HG03280 (cell line): ENCODE measurements at regions not wholly inside any gene's neighbourhood (a gene's known extent, or its start where the extent isn't known, plus 50 kb on each side); places are given as distances from the start of the nearest gene placed in this dataset.

ENCODE experiments used
- ATAC-seq: cut with Tn5 transposase; IDR thresholded peaks from one replicate; pipeline ENCODE4 v1.9.1; 2021; ENCODE audit warnings: mild to moderate bottlenecking, moderate library complexity; ENCODE audit not compliant: unreplicated experiment

DNA sequence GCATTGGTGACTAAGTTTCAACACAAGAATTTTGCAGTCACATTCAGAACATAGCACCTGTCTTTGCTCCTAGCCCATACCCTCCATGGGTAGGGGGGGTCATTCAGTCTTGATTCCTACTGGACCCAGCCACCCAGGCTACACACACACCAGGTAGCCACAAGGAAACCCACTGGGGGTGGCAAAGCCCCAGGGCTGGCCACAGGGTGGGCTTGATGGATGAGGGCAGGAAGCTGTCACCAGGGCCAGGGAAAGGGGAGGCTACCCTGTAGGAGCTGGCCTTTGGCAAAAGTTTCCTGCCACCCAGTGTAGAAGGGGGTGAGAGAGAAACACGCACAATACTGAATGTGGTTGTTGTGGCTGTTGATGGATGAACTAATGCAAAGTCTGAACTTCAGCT is 74.5 kb upstream of the NKX1-1 start:
- no peak for ATAC-seq

DNA sequence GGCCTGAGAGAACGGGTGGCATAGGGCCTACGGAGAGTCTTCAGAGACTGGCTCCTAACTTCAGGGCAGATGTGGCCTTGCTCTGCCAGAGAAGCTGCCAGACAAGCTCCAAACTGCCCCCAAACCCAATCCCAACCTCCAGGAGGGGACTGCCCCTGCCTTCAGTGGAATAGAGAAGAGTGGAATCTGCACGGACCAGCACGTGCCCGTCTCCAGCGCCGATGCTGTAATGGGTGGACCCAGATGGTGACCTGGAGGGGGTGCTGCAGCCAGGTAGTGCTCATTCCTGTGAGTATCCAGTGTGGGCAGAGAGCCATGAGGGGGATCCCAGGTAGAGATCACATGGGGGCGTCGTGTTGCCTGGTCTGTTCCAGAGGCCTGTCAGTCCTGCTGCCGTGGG is 73.2 kb upstream of the NKX1-1 start:
- ATAC-seq, result no peak

DNA sequence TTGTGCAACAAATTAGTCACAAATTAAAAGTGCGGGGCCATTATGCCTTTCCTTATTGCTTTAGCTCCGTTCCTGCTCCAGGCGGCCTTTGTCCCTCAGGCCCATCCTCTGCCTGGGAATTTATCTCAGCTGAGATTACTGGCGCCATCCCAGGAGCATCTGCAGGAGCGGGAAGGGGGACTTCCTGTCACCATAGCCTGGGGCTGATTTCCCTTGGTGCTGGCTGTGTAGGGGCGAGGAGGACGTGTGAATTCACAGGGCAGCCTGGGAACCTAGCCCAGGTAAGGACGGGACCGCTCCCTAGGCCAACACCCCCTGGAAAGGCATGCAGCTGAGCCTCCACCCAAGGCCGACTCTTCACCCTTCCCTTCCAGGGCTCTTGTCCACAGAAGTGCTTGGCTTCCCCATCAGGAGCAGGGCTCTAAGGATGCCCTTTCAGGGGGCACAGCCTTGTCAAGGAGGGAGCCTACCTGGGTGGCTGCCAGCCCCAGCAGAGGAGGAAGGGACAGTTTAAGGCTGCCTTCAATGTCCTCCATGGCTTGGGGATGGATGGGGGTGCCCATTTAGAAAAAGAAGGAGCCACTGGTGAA is 72.6 kb upstream of the NKX1-1 start:
- no peak for ATAC-seq

DNA sequence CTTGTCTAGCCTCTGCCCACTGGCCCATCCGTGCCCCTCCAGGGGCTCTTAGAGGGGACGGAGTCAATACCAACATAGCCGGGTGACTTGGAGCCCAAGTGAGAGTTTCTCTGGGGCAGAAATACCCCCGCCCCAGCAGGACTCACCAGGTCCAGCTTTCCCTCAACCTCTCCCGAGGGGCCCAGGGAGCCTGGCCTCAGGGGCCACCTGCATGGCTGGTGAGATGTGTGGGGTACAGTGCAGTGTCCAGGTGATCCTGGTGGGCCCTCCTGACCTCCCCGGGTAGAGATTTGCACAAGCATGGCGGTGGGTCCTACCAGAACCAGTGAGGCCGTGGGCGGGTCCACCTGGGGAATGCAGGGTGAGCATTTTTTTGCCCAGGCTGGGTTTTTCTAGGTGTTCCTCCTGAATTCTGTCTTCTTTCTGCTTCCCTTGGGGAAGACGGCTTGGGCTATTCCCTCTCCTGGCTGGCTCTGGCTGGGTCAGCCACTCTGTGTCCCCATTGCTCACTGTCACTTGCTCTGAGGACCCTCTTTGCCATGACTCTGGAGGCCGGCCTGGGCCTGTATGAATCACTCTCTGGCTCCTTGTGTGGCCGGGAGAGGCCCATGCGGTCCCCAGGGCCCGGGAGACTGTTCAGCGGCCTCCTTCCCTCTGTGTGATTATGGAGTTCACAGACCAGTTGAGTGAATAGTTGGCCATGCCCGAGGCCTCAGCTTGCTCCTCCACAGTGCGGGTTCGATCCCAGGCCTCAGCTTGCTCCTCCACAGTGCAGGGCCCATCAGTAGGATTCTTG is 71.0 kb upstream of the NKX1-1 start:
- no peak for ATAC-seq

DNA sequence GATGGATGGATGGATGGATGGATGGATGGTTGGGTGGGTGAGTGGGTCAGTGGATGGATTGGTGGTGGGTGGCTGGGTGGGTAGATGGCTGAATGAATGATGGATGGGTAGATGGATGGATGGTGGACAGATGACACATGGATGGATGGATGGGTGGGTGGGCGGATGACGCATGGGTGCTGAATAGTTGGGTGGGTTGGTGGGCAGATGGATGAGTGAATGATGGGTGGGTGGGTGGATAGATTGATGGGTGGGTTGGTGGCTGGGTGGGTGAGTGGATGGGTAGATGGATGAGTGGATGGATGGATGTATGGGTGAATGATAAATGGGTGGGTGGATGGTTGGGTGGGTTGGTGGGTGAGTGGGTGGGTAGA is 69.9 kb upstream of the NKX1-1 start:
- no peak for ATAC-seq

DNA sequence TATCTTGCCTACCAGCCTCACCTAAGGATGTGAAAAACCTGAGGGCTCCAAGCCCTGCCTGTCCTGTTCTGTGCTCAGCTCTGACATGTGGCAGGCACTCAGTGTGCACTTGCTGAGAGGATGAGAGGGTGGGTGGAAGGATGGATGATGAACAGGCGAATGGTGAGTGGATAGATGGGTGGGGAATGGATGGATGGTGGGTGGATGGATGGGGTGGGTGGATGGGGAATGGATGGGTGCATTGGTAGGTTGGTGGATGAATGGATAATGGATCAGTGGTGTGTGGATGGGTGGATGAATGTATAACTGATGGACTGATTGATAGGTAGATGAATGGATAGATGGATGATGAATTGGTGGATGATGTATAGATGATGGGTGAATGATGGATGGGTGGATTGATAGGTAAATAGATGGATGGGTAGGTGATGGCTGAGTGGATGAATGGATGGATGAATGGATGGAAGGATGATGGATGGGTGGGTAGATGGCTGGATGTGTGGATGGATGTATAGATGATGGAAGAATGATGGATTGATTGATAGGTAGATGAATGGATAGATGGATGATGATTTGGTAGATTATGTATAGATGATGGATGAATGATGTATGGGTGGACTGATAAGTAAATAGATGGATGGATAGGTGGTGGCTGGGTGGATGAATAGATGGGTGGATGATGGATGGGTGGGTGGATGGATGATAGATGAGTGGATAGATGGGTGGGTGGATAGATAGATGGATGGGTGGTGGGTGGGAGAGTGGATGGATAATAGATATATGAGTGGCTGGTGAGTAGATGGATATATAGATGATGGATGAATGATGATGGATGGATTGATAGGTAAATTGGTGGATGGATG is 69.3 kb upstream of the NKX1-1 start:
- ATAC-seq, result no peak

DNA sequence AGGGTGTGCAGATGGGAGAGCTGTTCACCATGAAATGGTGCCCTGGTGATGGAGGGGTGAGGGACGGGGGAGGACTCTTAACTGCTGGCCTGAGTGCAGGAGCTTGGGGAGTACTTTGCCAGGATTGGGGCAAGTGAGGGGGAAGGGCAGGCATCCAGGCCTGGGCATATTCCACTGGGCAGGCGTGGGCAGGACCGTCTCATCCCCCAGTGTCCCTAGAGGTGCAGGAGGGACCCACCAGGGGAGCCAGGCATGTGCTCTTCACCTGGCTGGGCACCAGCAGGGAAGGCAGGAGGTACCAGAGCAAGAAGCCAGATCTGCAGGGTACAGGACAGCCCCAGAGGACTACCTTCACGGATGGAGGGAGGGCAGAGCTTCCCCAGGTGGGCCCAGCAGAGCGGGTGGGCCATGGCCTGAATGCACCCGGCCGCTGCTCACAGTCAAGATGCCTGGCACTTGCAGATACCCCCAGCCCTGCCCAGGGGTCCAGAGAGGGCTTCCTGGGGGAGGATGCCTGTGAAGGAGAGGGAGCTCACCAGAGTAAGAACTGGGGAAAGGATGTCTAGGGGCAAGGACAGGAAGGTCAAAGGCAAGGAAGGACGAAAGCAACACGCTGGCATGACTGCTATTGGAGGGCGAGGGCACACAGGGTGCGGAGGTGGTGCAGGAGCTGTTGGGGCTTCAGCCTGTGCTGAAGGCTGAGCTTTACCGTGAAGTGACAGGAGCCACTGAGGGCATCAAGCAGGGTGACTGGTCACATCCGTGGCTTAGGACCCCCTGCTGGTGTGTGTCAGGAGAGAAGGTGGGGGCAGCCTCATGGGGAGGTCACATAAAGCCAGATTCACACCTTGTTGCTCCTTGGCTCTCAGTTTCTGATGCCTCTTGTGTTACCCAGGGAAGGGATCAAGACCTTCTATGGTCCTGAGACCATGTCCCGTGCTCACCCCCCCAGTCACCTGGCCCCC is 68.2 kb upstream of the NKX1-1 start:
- ATAC-seq, result no peak

DNA sequence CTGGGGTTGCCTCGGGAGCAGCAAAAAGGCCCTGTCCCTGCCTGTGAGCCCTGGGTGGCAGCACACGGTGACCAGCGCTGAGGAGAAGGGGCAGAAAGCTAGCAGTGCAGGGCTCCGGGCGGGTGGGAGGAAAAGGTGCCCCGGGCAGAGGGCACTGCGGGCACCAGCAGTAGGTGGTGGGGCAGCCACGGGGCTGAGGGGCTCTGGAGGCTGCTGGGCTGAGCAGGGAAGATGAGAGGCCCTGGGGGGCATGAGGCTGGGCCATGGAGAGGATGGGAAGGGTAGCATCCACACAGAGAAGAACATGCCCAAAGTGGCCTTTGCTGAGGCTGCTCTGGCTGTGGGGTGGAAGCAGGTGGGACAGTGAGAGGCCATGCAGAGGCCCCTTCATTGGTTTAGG is 67.5 kb upstream of the NKX1-1 start:
- ATAC-seq, result no peak

DNA sequence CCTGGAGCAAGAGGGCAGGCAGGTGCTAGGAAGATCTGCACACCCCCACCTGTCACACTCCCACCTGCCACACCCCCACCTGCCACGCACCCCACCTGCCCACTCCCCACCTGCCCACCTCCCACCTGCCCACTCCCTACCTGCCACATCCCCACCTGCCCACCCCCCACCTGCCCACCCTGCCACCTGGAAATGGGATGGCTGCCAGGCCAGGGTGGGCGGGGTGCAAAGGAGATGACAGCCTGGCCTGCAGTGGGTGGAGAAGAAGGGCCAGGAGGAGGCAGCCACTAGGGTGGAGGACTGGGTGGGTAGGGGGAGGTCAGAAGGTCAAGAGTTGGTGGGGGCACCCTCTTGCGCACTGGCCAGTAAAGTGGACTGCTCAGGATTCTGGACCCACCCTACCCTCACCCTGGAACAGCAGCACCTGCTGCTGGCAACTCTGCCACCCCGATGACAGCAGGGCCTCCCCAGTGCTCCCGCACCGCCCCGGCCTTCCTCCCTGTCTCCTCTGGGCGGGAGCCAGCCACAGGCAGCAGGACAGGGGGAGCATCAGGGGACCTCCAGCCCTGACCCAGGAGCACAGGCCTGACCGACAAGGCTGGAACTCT is 66.8 kb upstream of the NKX1-1 start:
- ATAC-seq, result no peak

DNA sequence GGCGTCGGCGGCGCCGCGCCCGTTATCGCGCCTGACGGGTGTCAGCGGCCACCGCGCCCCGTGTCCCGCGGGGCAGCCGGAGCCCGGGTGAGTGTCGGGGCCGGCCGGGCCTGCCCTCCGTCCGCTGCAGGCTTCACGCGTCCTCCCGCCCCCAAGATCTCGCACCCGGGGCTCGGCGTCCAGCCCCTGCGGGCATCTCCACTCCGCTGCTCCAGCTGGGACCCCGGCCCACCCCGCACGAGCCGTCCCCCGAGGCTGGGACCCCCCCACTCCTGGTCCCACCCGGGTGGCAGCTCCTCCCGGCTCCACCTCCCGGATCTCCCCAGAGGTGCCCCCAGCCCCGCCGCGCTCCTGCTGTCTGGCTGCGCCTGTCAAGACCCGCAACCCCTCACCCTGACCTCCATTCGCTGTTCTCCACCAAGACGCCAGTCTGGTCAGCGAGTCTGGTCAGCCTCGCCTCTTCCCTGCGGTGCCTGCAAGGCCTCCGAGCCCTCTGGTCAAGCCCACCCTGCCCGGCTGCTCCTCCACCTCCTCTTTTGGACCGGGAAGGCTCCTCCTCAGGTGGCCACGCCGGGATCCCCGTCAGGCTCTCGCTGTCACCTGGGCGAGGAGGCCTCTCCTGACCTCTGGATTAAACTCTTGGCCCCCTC is 66.0 kb upstream of the NKX1-1 start:
- ATAC-seq, result no peak

DNA sequence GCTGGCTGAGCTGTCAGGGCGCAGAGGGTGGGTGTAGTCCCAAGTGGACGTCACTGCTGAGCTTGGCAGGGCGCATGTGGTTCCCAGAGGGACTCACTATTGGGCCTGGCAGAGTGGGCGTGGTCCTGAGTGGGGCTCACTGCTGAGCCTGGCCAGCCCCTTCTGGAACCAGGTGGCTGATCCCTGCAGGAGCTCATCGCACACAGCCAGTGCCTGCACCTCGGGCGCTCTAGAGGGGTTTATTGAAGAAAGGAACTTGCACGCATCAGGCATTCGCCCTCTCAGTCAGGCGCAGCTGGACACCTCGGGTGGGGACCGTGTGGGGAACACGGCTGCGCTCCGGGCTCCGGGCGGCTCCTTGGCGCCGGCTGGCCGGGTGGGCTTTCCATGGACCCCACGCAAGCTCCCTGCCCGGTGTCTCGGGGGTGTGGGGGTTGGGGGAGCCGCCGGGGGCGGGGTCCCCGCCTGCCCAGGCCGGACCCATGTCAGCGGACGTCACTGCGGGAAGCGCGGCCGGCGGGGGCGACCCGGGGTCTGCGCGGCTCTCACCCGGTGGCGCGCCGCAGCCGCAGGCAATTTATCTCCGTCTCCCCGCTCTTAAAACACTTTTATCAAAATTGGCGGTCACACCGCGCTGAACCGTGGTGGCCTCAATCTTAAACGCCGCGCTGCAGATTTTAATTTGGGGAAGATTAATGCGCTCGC is 65.4 kb upstream of the NKX1-1 start:
- no peak for ATAC-seq

DNA sequence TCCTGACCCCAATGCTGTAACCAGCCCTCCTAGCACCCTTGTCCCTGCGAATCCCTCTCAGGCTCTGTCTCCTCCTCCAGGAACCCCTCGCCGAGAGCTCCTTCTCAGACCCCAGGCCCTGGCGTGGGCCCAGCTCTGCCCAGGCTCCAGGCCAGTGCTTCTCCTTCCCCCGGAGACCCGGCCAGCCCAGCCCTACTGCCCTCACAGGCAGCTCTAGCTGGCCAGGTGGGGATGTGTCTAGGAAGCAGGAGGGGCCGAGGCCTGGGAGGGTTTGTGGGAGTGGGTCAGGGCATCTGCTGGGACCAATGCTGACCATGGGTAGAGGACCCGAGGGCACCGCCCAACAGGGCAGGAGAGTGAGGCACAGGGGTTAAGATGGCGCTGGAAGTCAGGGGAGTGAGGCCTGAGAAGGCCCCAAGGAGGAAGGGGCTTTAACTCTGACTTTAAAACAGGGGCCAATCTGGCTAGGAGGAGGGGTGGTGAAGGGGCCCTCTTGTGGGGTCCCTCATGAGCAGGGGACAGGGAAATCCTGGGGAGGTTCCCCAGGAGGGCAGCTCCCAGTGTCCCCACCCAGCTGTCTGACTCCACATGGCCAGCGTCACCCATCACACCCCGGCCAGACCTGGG is 64.7 kb upstream of the NKX1-1 start:
- ATAC-seq, result no peak

DNA sequence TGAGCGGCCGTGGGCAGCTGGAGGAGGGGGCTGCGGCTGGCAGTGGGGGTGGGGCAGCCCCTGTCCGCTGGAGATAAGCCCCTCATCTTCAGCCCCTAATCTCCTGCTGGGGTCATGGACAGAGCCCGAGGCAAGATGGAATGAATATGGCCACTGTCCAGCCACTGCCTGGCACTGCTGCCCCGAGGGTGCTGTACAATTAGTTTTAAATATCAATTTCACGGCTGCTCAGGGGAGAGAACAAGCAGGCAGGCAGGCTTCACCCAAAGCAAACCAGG is 64.1 kb upstream of the NKX1-1 start:
- no peak for ATAC-seq

DNA sequence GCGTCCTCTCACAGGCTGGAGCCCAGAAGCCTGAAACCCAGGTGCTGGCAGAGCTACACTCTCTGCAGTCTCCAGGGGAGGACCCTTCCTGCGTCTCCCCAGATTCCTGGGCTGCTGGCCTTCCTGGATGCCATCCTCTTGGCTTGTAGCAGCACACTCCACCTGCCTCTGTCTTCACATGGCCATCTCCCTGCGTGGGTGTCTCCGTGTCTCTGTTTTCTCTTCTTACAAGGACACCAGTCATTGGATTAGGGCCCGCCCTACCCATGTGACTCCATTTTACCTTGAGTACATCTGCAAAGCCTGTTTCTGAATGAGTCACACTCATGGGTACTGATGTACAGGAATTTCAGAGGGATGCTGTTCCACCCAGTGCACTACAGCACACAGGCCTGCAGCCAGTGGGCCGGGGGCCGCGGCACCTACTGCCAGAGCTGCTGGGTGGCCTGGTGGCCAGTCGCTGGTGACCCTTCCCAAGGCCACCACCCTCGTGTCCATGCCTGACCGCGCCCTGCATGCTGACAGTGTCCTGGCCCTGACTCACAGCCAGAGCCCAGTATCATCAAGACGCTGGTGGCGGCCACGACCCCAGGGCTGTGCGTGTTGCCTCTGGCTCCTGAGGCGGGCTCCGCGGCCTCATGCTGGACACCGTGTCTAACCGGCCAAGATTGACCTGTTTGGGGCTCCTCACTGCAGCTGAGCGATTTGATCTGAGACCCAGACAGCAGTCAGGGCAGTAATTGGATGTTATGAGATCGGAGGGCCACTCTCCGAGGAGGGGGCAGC is 63.6 kb upstream of the NKX1-1 start:
- ATAC-seq, result no peak

DNA sequence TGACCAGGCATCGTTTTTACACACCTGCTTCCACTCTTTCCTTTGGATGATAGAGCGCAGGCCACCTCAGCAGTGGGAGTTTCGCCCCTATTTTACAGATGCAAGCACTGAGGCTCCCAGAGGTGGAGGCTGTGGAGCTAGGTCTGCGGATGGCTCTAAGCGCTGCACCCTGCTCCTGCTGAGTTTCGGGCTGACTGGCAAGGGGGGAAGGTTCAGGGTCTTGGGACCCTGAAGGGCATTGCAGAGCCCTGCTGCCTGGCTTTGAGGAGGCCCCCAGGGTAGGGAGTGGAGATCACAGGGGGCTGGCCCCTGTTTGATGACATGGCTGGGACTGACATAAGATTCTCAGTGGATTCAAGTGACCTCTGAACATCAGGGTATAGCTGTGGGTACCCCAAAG is 62.8 kb upstream of the NKX1-1 start:
- ATAC-seq, result no peak

DNA sequence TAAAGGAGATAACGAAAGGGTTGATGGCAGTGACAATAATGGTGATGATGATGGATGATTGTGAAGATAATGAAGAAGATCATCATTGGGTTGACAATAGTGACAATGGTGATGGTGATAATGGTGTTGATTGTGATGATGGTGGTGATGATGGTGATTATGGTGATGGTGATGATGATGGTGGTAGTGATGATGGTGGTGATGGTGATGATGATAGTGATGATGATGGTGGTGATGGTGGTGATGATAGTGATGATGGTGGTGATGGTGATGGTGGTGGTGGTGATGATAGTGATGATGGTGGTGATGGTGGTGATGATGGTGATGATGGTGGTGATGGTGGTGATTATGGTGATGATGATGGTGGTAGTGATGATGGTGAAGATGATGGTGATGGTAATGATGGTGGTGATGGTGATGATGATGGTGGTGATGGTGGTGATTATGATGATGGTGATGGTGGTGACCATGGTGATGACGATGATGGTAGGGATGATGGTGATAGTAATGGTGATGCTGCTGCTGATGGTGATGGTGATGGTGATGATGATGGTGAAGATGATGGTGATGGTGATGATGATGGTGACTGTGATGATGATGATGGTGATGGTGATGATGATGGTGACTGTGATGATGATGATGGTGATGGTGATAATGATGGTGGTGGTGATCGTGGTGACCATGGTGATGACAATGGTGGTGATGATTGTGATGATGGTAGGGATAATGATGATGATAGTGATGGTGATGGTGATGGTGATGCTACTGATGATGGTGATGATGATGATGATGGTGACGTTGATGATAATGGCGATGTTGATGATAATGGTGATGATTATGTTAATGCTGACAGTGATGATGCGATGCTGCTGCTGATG is 61.6 kb upstream of the NKX1-1 start:
- ATAC-seq, result no peak

DNA sequence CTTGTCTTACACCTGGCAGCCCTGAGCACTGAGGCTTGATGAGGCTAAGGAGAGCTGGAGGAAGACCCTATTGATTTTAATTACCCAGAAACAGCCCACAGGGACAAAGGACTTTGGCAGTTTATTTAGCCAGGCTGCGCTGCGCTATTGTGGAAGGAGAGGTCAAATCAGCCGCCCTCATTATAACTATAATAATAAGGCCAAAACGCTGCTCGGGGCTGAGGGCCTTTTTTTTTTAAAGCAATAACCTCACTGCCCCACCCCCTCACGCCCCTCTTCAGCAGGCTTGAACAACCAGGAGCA is 60.6 kb upstream of the NKX1-1 start:
- no peak for ATAC-seq
